HEK293 (cell line): ENCODE measurements at regions not wholly inside any gene's neighbourhood (a gene's known extent, or its start where the extent isn't known, plus 50 kb on each side); places are given as distances from the start of the nearest gene placed in this dataset.

Experiments
- CTCF ChIA-PET: fragments of 350-600 bp; formaldehyde crosslinking; extraction: SDS; loops from one replicate; lab custom pipeline; 2021; ENCODE audit warnings: antibody characterized with exemption; lab: Yijun Ruan, JAX
- POLR2A ChIA-PET: fragments of 300-600 bp; formaldehyde crosslinking; extraction: SDS; loops from one replicate; lab custom pipeline; 2020; ENCODE audit warnings: antibody characterized with exemption, inconsistent platforms; lab: Yijun Ruan, JAX
- H3K27ac ChIP-seq: fragments of 200-500 bp; sonication (Bioruptor generic); 2 replicates; pipeline ENCODE4 v1.5.1; 2014; ENCODE audit warnings: low read depth, low read length, control low read depth, inconsistent platforms; ENCODE audit errors: extremely low read depth
- H3K36me3 ChIP-seq, 2 experiments: fragments of 200-500 bp in 1 of 2; sonication (Bioruptor generic) in 1 of 2; 1 replicate in 1 of 2; 2 replicates in 1 of 2; pipeline ENCODE4 v1.5.1; 2014 to 2017; ENCODE audit warnings: inconsistent platforms in 2 of 2, low read length in 2 of 2; ENCODE audit not compliant: control insufficient read depth in 2 of 2, insufficient read depth in 1 of 2
- H3K4me1 ChIP-seq: fragments of 200-500 bp; sonication (Bioruptor generic); 2 replicates; pipeline ENCODE4 v1.5.1; 2014; ENCODE audit warnings: mild to moderate bottlenecking, low read length, inconsistent platforms; ENCODE audit not compliant: control insufficient read depth, insufficient read depth
- H3K4me3 ChIP-seq: 2 replicates; pipeline ENCODE4 v1.5.1; 2011; ENCODE audit warnings: low read depth, mild to moderate bottlenecking, control low read depth, low read length, moderate library complexity
- H3K9me3 ChIP-seq: fragments of 200-500 bp; sonication (Bioruptor generic); 2 replicates; pipeline ENCODE4 v1.5.1; 2014; ENCODE audit warnings: low read depth, low read length, inconsistent platforms; ENCODE audit not compliant: control insufficient read depth, insufficient read depth
- AEBP2 ChIP-seq: fragments of 450-650 bp; formaldehyde crosslinking; IDR thresholded peaks from 2 replicates; pipeline ENCODE4 v1.5.1; 2016; ENCODE audit warnings: missing biosample characterization, missing genetic modification characterization, borderline replicate concordance
- HOXD13 ChIP-seq: sonication (generic); formaldehyde crosslinking; IDR thresholded peaks from 2 replicates; pipeline ENCODE4 v1.8.0; 2022; ENCODE audit warnings: missing genetic modification reagents, borderline replicate concordance
- MEIS1 ChIP-seq: sonication (generic); formaldehyde crosslinking; IDR thresholded peaks from 2 replicates; pipeline ENCODE4 v1.8.1; 2022; ENCODE audit warnings: missing genetic modification reagents, mild to moderate bottlenecking, borderline replicate concordance
- PRDM2 ChIP-seq: fragments of 450-650 bp; formaldehyde crosslinking; IDR thresholded peaks from 2 replicates; pipeline ENCODE4 v1.5.1; 2016; ENCODE audit warnings: missing biosample characterization, missing genetic modification characterization, borderline replicate concordance
- REST ChIP-seq: fragments of 450-650 bp; formaldehyde crosslinking; IDR thresholded peaks from 2 replicates; pipeline ENCODE4 v1.5.1; 2016; ENCODE audit warnings: missing biosample characterization, missing genetic modification characterization
- WT1 ChIP-seq: fragments of 450-650 bp; formaldehyde crosslinking; IDR thresholded peaks from 2 replicates; pipeline ENCODE4 v1.5.1; 2016; ENCODE audit warnings: missing biosample characterization, missing genetic modification characterization
- ZNF114 ChIP-seq: fragments of 450-650 bp; formaldehyde crosslinking; IDR thresholded peaks from 2 replicates; pipeline ENCODE4 v1.5.0; 2017; ENCODE audit warnings: missing biosample characterization, missing genetic modification characterization
- ZNF16 ChIP-seq: fragments of 450-650 bp; formaldehyde crosslinking; IDR thresholded peaks from 2 replicates; pipeline ENCODE4 v1.5.1; 2016; ENCODE audit warnings: low read depth, missing biosample characterization, missing genetic modification characterization
- ZNF239 ChIP-seq: fragments of 450-650 bp; formaldehyde crosslinking; IDR thresholded peaks from 2 replicates; pipeline ENCODE4 v1.5.1; 2016; ENCODE audit warnings: missing biosample characterization, missing genetic modification characterization
- ZNF311 ChIP-seq: fragments of 450-650 bp; formaldehyde crosslinking; IDR thresholded peaks from 2 replicates; pipeline ENCODE4 v1.5.1; 2017; ENCODE audit warnings: missing biosample characterization, missing genetic modification characterization, borderline replicate concordance
- ZNF426 ChIP-seq: fragments of 450-650 bp; formaldehyde crosslinking; IDR thresholded peaks from 2 replicates; pipeline ENCODE4 v1.5.1; 2017; ENCODE audit warnings: missing biosample characterization, missing genetic modification characterization, mild to moderate bottlenecking, inconsistent platforms, moderate library complexity
- ZNF514 ChIP-seq: fragments of 450-650 bp; formaldehyde crosslinking; IDR thresholded peaks from 2 replicates; pipeline ENCODE4 v1.5.1; 2016; ENCODE audit warnings: missing biosample characterization, missing genetic modification characterization
- ZNF558 ChIP-seq: fragments of 450-650 bp; formaldehyde crosslinking; IDR thresholded peaks from 2 replicates; pipeline ENCODE4 v1.5.1; 2016; ENCODE audit warnings: missing biosample characterization, missing genetic modification characterization
- ZNF571 ChIP-seq: fragments of 450-650 bp; formaldehyde crosslinking; IDR thresholded peaks from 2 replicates; pipeline ENCODE4 v1.5.0; 2017; ENCODE audit warnings: missing biosample characterization, missing genetic modification characterization
- ZNF600 ChIP-seq: fragments of 450-650 bp; formaldehyde crosslinking; IDR thresholded peaks from 2 replicates; pipeline ENCODE4 v1.5.1; 2016; ENCODE audit warnings: missing biosample characterization, missing genetic modification characterization
- ZSCAN5A ChIP-seq: fragments of 450-650 bp; formaldehyde crosslinking; IDR thresholded peaks from 2 replicates; pipeline ENCODE4 v1.5.1; 2016; ENCODE audit warnings: missing biosample characterization, missing genetic modification characterization

GRCh38 chr1:217009376-217009775, 286.1 kb upstream of the ESRRG start:
- no peaks in the 10 kb centered on the region for H3K9me3 ChIP-seq

GRCh38 chr1:217004776-217005436, 281.7 kb upstream of the ESRRG start:
- Histone ChIP-seq H3K9me3 (no peaks in the 10 kb centered on the region), H3K4me1 (no peaks in the 10 kb centered on the region), H3K27ac (no peak overlapping the region), H3K4me3 (no peak overlapping the region), H3K36me3 (no peaks in the 10 kb centered on the region)
- ChIA-PET CTCF (no interaction called here), POLR2A (no interaction called here)
- TF ChIP-seq HOXD13 (CRISPR knock-in tag) (no peak), PRDM2 (tag by site-specific recombination) (no peak)

More at GRCh38 chr1:217009376-217009775, 286.1 kb upstream of the ESRRG start:
- no peaks in the 10 kb centered on the region for H3K36me3 ChIP-seq
- H3K4me3 ChIP-seq, result no peak overlapping the region
- H3K27ac ChIP-seq, result no peak overlapping the region
- POLR2A ChIA-PET, result no interaction called here
- CTCF ChIA-PET, result no interaction called here
- H3K4me1 ChIP-seq, result no peaks in the 10 kb centered on the region
- TF ChIP-seq ZNF426 (tag by site-specific recombination) (no peak), ZNF571 (tag by site-specific recombination) (no peak), ZNF514 (no peak), ZNF600 (no peak), AEBP2 (tag by site-specific recombination) (no peak), ZNF114 (no peak), MEIS1 (CRISPR knock-in tag) (no peak), WT1 (no peak), ZNF16 (tag by site-specific recombination) (no peak), ZNF558 (tag by site-specific recombination) (no peak), ZNF311 (tag by site-specific recombination) (no peak), ZNF239 (tag by site-specific recombination) (no peak), ZSCAN5A (tag by site-specific recombination) (no peak), REST (tag by site-specific recombination) (no peak)
